ENCODE measurements at regions not wholly inside any gene's neighbourhood (a gene's known extent, or its start where the extent isn't known, plus 50 kb on each side); places are given as distances from the start of the nearest gene placed in this dataset.

DNA sequence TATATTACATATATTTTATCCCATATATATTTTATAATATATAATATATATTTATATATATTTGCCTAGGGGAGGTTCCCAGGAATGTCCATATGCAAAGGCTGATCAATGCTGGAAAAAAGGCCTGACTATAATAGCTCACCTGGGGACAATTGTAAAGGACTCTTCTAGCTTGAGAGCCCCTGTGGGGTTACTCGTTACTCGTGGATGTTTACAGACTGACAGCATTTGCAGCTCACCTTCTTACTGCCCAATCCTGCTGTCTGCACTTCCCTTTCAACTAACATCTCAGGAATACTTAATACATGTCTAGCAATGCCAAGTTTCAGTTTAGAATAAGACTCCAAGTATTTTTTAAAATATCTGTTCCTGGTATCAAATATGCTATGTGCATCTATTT lies 1365.4 kb upstream of the RAG2 start:
- H3K27me3 ChIP-seq (ENCODE audit: insufficient read depth, low read length), result no peaks in the 10 kb centered on the region
- H3K36me3 ChIP-seq (ENCODE audit: control insufficient read depth in 1 of 2, insufficient read depth in 2 of 2, low read length in 2 of 2), result no peaks in the 10 kb centered on the region
- DNase-seq (ENCODE audit: low read depth, low spot score) (no peak), ATAC-seq (no peak)
- H4K20me1 ChIP-seq (ENCODE audit: insufficient read depth), result no peaks in the 10 kb centered on the region
- H3K4me1 ChIP-seq (ENCODE audit: control insufficient read depth in 1 of 2, insufficient read depth in 2 of 2, low read length in 2 of 2), result no peaks in the 10 kb centered on the region
- no peak overlapping the region for H3K27ac ChIP-seq (ENCODE audit: low read depth, low read length)
- H3K9me3 ChIP-seq (ENCODE audit: control insufficient read depth in 1 of 2, insufficient read depth in 1 of 2, low read depth in 1 of 2, low read length in 2 of 2), result peaks cover 0 to 6% of the 10 kb centered on the region in 2 experiments; a peak in 3 of 4 replicates
- no peak overlapping the region for H3K4me2 ChIP-seq (ENCODE audit: low read length)
- H3K9me2 ChIP-seq (ENCODE audit: insufficient read depth), result no peaks in the 10 kb centered on the region
- CTCF ChIA-PET, result no interaction called here
- POLR2A ChIA-PET, result no interaction called here
- no peak overlapping the region for H3K9ac ChIP-seq (ENCODE audit: low read length)
- no peak overlapping the region for H3K4me3 ChIP-seq (replicated peaks in 1 of 2; ENCODE audit: low read depth in 1 of 2, low read length in 2 of 2)
- no TSS peak for BruUV-seq (replicated peaks)
- no peak overlapping the region for H2AFZ ChIP-seq (ENCODE audit: low read depth, low read length, poor library complexity, severe bottlenecking)
- intact Hi-C loops (cut with micrococcal nuclease), result no loop called here
- no peaks in the 10 kb centered on the region for H3K79me2 ChIP-seq (ENCODE audit: insufficient read depth, low read length)
- TF ChIP-seq TCF7L2 (IDR thresholded peaks at IDR 0.05; ENCODE audit: borderline replicate concordance, extremely low read depth, insufficient read depth, insufficient read length) (no peak), ZNF274 (IDR thresholded peaks at IDR 0.05; ENCODE audit: low read depth, low read length) (no peak), POLR2A (IDR thresholded peaks at IDR 0.05; ENCODE audit: borderline replicate concordance, extremely low read depth, insufficient read depth, insufficient read length) (no peak), POLR2AphosphoS5 (IDR thresholded peaks at IDR 0.05; ENCODE audit: low read depth, low read length) (no peak), CBX3 (IDR thresholded peaks at IDR 0.05; ENCODE audit: low read depth) (no peak), ELF1 (IDR thresholded peaks at IDR 0.05; ENCODE audit: borderline replicate concordance, low read depth) (no peak), FOSL1 (IDR thresholded peaks at IDR 0.05; ENCODE audit: low read depth) (no peak), JUND (IDR thresholded peaks at IDR 0.05) (no peak), EGR1 (IDR thresholded peaks at IDR 0.05; ENCODE audit: low read depth) (no peak), EZH2phosphoT487 (IDR thresholded peaks at IDR 0.05; ENCODE audit: borderline replicate concordance) (no peak), CEBPB (IDR thresholded peaks at IDR 0.05; ENCODE audit: low read depth) (no peak), SIN3A (IDR thresholded peaks at IDR 0.05; ENCODE audit: low read depth) (no peak)
- TF ChIP-seq, protein P1, sequence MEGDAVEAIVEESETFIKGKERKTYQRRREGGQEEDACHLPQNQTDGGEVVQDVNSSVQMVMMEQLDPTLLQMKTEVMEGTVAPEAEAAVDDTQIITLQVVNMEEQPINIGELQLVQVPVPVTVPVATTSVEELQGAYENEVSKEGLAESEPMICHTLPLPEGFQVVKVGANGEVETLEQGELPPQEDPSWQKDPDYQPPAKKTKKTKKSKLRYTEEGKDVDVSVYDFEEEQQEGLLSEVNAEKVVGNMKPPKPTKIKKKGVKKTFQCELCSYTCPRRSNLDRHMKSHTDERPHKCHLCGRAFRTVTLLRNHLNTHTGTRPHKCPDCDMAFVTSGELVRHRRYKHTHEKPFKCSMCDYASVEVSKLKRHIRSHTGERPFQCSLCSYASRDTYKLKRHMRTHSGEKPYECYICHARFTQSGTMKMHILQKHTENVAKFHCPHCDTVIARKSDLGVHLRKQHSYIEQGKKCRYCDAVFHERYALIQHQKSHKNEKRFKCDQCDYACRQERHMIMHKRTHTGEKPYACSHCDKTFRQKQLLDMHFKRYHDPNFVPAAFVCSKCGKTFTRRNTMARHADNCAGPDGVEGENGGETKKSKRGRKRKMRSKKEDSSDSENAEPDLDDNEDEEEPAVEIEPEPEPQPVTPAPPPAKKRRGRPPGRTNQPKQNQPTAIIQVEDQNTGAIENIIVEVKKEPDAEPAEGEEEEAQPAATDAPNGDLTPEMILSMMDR (IDR thresholded peaks at IDR 0.05 in 2 of 3, conservative IDR thresholded peaks at IDR 0.05 in 1 of 3; ENCODE audit: borderline replicate concordance in 1 of 3, insufficient read depth in 1 of 3, low read depth in 2 of 3, low read length in 2 of 3), result no peak
- TF ChIP-seq, protein P2, sequence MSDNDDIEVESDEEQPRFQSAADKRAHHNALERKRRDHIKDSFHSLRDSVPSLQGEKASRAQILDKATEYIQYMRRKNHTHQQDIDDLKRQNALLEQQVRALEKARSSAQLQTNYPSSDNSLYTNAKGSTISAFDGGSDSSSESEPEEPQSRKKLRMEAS (IDR thresholded peaks at IDR 0.05), result no peak
- TF ChIP-seq, protein P3, sequence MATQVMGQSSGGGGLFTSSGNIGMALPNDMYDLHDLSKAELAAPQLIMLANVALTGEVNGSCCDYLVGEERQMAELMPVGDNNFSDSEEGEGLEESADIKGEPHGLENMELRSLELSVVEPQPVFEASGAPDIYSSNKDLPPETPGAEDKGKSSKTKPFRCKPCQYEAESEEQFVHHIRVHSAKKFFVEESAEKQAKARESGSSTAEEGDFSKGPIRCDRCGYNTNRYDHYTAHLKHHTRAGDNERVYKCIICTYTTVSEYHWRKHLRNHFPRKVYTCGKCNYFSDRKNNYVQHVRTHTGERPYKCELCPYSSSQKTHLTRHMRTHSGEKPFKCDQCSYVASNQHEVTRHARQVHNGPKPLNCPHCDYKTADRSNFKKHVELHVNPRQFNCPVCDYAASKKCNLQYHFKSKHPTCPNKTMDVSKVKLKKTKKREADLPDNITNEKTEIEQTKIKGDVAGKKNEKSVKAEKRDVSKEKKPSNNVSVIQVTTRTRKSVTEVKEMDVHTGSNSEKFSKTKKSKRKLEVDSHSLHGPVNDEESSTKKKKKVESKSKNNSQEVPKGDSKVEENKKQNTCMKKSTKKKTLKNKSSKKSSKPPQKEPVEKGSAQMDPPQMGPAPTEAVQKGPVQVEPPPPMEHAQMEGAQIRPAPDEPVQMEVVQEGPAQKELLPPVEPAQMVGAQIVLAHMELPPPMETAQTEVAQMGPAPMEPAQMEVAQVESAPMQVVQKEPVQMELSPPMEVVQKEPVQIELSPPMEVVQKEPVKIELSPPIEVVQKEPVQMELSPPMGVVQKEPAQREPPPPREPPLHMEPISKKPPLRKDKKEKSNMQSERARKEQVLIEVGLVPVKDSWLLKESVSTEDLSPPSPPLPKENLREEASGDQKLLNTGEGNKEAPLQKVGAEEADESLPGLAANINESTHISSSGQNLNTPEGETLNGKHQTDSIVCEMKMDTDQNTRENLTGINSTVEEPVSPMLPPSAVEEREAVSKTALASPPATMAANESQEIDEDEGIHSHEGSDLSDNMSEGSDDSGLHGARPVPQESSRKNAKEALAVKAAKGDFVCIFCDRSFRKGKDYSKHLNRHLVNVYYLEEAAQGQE (IDR thresholded peaks at IDR 0.05; ENCODE audit: low read depth), result no peak
- RAD21 ChIA-PET (ENCODE audit: low non-redundant PET in 1 of 2, low total read pairs in 2 of 2, uncharacterized antibody in 2 of 2, unreplicated experiment in 2 of 2), result no interaction called here
